GM20000 (cell line): ENCODE measurements at regions not wholly inside any gene's neighbourhood (a gene's known extent, or its start where the extent isn't known, plus 50 kb on each side); places are given as distances from the start of the nearest gene placed in this dataset.

ENCODE experiments used
- DNase-seq: peaks from one replicate; pipeline ENCODE4 v3.0.0; 2012; ENCODE audit warnings: low spot score
- TF ChIP-seq, protein P1 (sequence below): IDR thresholded peaks from 2 replicates; pipeline ENCODE4 v1.5.1; 2012; ENCODE audit warnings: mild to moderate bottlenecking, control low read depth; ENCODE audit errors: extremely low read depth, missing control alignments

DNA sequence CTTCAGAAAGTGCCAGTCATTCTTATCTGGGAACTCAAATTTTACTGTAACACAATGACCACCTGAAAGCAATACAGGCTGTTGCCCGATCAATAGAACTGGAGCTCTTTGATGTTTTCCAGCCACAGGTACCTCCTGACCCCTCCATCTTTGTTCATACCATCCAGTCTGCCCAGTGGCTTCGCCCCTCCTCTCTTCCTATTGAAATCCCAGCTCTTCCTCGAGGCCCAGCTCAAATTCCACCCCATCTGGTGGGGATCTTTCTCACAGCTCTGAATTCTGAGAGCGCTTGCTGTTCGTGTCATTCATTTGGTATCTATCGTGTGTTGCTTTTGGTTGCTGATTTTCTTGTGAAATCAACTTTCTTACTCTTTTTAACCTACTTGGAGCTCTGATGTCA lies 87.9 kb upstream of the CNKSR3 start:
- TF ChIP-seq, protein P1, sequence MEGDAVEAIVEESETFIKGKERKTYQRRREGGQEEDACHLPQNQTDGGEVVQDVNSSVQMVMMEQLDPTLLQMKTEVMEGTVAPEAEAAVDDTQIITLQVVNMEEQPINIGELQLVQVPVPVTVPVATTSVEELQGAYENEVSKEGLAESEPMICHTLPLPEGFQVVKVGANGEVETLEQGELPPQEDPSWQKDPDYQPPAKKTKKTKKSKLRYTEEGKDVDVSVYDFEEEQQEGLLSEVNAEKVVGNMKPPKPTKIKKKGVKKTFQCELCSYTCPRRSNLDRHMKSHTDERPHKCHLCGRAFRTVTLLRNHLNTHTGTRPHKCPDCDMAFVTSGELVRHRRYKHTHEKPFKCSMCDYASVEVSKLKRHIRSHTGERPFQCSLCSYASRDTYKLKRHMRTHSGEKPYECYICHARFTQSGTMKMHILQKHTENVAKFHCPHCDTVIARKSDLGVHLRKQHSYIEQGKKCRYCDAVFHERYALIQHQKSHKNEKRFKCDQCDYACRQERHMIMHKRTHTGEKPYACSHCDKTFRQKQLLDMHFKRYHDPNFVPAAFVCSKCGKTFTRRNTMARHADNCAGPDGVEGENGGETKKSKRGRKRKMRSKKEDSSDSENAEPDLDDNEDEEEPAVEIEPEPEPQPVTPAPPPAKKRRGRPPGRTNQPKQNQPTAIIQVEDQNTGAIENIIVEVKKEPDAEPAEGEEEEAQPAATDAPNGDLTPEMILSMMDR, result no peak
- no peak for DNase-seq

DNA sequence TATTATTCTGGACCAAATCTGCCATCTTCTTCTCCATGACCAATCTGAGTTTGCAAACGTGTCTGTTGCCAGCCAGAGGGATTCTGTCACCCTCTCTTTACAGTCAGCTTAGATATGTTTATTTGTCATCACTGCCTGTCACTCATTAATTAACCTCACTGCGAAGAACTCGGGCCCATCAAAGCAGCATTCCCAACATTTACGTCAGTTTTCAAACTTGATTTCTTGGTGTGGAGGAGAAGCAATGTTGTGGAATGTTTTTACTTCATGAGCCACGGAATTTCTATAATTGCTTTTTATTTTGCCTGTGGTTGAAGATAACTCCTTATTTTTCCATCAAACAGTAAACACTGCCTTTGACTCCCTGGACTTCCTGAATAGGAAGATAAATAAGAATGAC lies 91.8 kb upstream of the CNKSR3 start:
- DNase-seq, result no peak

DNA sequence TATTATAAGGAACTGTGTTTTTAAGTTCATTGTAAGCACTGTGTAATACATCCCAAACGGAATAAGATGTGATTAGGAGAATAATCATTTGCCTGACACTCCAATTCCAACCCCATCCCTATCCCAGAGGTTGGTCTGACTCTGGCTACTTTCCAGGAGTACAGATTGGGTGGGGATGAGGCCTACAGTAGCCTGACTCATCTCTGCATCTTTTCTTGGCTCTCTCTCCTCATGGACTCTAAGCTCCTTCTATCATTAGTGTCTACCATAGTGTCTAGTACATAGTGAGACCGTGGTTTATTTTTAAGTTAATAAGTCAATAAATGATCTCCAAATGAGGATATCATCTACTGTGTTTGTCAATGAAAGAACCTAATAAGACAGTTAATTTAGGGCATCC lies 92.2 kb upstream of the CNKSR3 start:
- no peak for DNase-seq

More for the DNA sequence above, 91.8 kb upstream of the CNKSR3 start:
- TF ChIP-seq, protein P1, result no peak

DNA sequence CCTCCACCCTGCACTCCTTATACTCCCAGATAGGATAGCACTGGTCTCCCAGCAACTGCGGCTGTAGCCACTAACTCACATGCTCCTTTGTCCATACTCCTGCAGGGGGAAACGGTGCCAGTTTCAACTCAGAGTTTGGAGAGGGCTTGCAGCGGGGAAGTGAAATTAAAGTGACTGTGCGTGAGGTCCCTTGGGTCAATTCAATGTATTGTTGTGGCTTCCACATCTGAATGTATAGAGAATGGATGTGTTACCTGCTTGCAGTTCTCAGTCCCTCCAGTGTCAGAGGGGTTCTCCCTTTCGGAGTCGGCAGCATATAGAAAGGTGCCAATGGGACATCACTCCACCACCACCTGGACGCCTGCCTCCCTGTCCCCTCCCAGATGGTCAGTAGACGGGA lies 93.6 kb upstream of the CNKSR3 start:
- DNase-seq, result no peak

More for the DNA sequence above, 92.2 kb upstream of the CNKSR3 start:
- TF ChIP-seq, protein P1, result no peak

DNA sequence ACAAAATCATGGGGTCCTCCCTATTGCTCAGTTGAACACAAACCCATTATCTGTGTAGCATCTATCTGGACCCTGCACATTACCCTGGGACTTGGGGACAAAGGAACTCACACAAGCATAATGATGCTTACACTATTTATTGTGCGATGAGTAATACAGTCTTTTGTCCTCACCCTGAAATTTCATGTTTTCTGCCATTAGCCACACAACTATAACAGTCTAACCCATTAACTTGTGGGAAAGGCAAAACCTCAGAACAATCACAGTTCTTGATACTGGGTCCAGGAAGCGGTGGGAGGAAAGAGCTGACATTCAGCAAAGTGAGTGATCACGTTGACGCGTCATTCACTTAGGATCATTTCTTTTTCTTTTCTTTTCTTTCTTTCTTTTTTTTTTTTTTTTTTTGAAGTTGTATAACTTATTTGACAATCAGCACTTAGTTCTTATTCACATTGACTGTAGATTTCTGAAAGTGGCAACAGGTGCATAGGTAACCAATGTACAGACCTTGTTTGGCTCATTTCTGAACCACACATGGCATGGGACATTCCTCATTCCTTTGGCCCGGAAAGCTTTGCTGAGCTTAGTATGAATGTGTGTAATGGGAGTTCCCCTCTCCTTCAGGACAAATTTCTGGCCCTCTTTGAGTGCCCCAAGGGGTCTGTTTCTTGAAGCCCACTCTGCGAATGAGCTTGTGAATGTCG lies 94.8 kb upstream of the CNKSR3 start:
- DNase-seq, result peak; percentile 26
- TF ChIP-seq, protein P1, result no peak

More for the DNA sequence above, 93.6 kb upstream of the CNKSR3 start:
- TF ChIP-seq, protein P1, result no peak

DNA sequence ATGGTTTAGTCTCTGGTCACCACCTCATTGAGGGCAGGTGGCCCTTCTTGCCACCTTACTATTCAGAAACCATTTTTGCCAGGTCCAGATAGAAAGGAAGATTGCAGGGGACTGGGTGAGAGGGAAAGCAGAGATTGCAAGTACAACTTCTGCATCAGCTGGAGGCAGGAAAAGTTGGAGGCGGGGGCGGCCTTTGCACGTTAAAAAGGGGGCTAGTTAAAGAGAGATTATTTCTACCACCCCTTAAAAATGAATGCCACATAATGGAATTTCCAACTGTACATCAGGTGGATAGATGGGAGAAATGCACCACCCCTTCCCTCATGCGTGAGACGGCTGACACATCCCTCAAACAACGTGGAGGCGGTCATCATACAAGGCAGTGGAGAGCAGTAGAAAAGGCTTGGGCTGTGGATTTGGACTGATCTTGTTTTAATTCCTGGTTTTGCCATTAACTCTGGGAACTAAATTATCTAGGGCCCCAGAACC lies 95.4 kb upstream of the CNKSR3 start:
- no peak for DNase-seq

DNA sequence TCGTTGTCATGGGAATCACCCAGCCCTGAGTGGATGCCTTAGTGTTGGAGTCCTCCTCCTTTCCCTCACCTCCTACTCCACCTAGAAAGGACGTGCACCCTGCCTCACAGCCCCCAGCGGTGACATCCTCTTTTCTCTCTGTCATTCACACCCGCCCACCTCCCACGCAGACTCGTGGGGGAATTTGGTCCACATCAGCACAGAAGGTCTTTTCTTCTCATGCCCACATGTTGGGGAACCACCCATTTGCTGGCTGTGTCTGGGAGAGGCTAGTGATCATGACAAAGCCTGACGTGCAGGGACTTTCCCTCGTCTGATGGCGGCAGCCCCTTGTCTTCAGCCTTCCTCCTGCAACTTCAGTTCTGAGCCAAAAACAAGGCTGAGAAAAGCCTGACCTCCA lies 96.0 kb upstream of the CNKSR3 start:
- DNase-seq, result peak; percentile 82
- TF ChIP-seq, protein P1, result no peak

More for the DNA sequence above, 95.4 kb upstream of the CNKSR3 start:
- TF ChIP-seq, protein P1, result no peak
